Activated CD4-positive, alpha-beta T cell treated with anti-CD3 and anti-CD28 coated beads, Interleukin-2, amount 50 U/mL, for 16 hours (primary cell): ENCODE measurements at regions not wholly inside any gene's neighbourhood (a gene's known extent, or its start where the extent isn't known, plus 50 kb on each side); places are given as distances from the start of the nearest gene placed in this dataset.
A peak's percentile ranks its signal among the peaks of the same experiment; 100 is the strongest.

Experiments used
- DNase-seq: peaks from one replicate; pipeline ENCODE4 v3.0.0-alpha.2; 2020

DNA sequence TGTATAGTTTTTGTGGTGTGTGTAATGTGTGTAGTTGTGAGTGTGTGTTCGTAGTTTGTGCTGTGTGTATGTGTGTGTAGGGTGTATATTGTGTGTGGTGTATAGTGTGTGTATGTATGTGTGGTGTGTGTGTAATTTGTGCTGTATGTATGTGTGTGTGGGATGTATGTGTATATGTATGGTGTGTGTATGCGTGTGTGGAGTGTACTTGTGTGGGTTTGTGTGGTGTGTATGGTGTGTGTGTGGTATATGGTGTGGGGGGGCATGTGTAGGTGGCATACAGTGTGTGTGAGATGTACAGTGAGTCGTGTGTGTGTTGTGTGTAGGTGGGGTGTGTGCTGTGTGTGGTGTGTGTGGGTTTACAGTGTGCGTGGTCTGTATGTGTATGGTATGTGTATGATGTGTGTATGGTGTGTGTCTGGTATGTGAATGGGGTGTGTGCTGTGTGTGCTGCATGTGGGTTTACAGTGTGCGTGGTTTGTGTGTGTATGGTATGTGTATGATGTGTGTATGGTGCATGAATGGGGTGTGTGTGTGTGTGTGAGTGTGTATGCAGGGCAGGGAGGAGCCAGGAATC is 125.2 kb downstream of the GADD45G start:
- no peak for DNase-seq

DNA sequence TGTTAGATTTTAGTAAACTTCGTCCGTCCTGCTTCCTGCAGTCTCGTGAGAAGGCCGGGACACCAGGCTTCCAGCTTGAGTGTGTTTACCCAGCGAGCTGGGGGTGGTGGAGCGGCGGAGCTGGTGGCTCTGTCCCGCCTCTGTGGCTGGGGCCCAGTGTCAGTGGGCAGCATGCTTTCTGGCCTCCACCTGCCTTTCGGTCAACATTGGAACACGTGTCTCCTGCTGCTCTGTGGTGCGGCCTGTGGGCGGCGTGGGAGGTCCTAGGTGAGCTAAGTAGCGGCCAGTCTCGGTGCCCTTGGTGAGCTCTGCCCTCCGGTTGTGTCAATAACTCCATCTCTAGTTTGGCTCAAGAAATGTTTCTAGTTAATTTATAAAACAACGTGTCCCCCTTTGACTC is 125.9 kb downstream of the GADD45G start:
- DNase-seq: no peak

DNA sequence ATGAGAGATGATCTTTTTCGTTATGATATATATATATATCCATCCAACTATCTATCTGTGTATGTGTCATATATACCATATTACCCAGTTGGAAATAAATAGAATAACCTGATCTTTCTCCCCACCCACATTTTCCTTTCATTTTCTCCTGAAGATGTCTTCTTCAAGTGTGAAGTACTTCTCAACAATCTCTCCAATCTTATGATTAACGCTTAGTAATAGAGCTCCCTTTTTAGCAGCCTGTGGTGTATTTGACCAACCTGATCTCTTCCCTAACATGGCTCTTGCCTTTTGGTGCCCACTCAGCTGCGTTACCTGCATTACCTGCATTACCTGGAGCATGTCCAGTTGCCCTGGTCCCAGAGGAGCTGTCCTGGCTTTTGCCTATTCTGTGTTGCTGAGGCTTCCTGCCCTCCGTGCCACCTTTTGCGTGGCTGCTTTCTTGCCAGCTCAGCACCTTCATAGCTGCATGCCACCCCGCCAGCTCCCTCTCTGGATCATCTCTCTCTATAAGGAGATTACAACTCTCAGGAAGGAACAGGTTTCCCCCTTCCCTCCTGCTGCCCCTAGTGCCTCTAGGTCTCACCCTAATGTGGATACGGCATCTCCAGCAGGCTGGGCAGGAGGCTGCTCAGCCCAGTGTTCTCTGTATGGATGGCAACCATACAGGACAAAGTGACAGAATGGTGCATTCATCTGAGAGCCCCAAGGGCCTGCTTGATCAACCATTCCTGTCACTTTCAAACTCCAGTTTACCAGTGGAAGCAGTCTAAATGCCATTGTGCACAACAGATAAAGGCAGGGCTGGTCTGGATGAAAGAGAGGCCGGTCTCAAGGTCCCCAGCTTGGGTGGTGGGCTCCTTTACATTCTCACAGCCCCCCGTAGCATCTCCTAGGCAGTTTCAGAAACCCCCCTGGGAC is 126.7 kb downstream of the GADD45G start:
- no peak for DNase-seq

GRCh38 chr9:89732295-89732938 is 127.6 kb downstream of the GADD45G start:
- DNase-seq: no peak

- DNase-seq: no peak
These were observed 128.1 kb downstream of the GADD45G start for GRCh38 chr9:89732939-89733324.

- DNase-seq: no peak
These were observed 129.8 kb downstream of the GADD45G start for GRCh38 chr9:89734600-89735041.

- no peak for DNase-seq
These were observed 133.5 kb downstream of the GADD45G start for GRCh38 chr9:89738137-89738932.

GRCh38 chr9:89739511-89739910 is 134.7 kb downstream of the GADD45G start:
- peak; percentile 86 for DNase-seq

- DNase-seq: no peak
These were observed 135.1 kb downstream of the GADD45G start for GRCh38 chr9:89739916-89740315.

- peak; percentile 68 for DNase-seq
These were observed 135.9 kb downstream of the GADD45G start for GRCh38 chr9:89740722-89741121.

- DNase-seq: peak; percentile 27
These were observed 137.8 kb downstream of the GADD45G start for GRCh38 chr9:89742660-89743059.

- DNase-seq: peak; percentile 63
These were observed 138.4 kb downstream of the GADD45G start for GRCh38 chr9:89743216-89743572.

DNA sequence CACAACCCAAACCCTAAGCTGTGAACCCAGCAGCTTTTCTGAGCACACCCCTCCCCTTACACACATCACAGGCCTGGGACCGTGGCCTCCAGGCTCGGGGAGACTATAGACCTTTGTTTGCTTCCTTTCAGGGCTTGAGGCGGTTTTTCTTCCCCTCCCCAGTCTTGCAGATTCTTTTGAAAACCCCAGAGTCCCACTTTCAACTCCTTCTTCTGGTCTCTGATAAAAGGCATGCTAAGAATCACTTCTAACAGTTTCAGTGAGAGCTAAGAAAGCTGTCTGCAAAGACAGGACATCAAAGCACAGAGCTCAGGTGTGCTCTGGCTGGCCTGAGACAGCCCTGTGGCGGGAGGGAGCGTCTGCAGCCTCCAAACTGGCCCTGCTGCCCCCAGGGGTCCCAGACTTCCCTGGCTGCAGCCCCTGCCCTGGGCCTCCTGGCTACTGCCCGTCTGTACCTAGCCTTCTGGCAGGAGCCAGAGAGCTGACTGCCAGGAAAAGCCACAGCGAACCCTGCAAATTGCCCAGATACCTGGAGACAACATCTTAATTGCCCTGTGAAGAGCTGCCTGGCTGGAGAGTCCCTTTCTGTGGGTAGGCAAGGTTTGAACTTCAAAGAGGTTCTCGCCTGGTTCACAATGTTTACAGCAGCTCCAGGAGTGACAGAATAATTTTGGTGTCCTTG is 138.9 kb downstream of the GADD45G start:
- DNase-seq: peak; percentile 80

- DNase-seq: no peak
These were observed 139.4 kb downstream of the GADD45G start for GRCh38 chr9:89744255-89744648.

GRCh38 chr9:89744730-89745129 is 139.9 kb downstream of the GADD45G start:
- no peak for DNase-seq

- DNase-seq: no peak
These were observed 141.0 kb downstream of the GADD45G start for GRCh38 chr9:89745601-89746376.

DNA sequence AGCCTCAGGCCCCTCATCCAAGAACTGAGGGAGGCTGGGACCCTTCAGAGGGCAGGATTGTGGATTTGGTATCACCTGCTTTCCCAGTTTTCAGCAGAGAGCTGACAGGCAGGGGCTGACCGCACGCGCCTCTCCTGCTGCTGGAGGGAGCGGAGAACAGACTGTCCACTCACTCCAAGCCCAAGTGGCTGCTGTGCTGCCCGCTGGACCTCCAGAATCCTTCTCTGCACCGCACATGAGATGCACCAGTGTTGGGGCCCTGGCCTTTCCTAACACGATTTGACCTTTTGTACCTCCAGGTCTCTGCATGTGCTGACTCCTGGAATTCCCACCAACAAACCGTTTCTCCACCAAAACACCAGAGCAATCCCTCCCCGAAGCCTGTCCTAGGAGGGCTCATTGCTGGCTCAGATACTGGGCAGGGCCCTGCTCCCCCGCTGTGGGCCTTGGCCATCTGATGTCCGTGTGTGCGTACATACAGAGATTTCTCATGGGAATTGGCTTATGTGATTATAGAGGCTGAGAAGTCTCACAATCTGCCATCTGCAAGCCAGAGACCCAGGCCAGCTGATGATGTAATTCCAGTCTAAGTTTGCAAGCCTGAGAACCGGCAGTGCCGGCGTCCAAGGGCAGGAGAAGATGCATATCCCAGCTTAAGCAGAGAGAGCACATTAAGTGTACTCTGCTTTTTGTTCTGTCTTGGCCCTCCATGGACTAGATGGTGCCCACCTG is 141.7 kb downstream of the GADD45G start:
- no peak for DNase-seq

DNA sequence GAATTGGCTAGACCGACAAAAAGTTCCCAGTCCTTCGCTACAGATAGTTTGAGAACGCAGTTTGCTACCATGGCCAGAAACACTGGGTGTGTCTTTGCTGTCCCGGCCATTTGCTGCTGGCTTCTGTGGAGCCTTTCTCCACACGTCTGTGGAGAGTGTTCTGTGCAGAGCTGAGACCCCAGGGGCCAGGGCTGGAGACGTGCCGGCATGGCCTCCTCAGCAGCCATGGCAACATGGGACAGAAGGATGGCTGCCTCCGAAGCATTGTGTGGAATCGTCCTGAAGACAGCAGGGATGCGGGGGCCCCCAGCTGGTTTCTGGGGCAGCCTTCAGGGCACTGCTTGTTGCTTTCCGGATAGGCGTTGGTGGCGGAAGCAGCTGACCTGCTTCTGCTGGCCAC is 142.8 kb downstream of the GADD45G start:
- no peak for DNase-seq

DNA sequence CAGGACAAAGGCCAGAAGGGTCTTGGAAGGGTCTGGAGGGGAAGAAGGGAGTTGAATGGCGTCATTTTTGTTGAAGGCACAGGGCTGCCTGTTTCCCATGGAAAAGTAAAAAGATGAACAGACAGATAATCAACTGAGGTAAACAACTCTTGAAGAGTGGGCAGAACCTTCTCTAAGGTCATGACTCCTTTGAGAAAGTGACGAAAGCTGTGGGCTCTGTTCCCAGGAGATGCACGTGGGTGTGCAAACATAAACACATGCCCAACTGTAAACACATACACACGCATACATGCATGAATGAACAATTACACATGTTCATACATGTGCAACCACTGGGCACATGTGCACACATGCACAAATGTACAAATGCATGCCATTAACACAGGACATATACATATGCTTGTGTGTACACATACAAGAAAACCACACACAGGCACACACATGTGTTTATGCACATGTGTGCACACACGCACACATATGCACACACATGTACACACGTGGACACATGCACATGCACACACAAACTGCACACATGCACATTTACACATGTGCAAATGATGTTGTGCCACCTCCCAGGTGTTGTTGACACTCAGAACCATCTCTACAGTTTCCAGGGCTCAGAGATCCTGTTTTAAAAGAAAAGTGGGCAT is 143.3 kb downstream of the GADD45G start:
- DNase-seq: no peak

DNA sequence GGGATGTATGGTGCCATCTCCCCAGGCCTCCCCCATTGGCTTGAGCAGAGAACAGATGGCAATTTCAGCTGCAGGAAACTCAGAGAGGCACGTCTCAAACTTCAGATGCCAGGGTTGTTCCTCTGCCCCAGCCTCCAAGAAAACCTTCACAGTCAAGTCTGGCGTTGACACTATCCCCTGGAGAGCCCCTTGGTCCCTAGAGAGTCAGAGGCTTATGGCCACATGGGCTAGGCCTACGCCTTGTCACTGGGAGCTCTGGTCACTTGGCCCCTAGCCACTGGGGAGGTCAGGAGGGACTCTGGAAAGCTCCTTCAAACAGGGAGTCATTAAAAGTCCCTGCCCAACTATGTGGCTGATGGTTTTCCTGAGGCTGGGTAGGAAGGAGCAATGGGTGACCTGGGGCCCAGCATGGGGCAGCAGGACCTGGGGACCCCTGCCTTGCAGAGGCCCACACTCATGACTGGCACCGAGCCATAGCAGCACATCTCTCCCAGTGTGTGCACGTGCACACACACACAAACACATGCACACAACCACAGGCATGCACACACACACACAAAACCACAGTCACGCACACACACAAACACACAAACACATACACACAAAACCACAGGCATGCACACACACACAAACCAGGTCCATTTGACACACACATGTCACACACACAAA is 144.2 kb downstream of the GADD45G start:
- no peak for DNase-seq
